ENCODE measurements at regions not wholly inside any gene's neighbourhood (a gene's known extent, or its start where the extent isn't known, plus 50 kb on each side); places are given as distances from the start of the nearest gene placed in this dataset.

DNA sequence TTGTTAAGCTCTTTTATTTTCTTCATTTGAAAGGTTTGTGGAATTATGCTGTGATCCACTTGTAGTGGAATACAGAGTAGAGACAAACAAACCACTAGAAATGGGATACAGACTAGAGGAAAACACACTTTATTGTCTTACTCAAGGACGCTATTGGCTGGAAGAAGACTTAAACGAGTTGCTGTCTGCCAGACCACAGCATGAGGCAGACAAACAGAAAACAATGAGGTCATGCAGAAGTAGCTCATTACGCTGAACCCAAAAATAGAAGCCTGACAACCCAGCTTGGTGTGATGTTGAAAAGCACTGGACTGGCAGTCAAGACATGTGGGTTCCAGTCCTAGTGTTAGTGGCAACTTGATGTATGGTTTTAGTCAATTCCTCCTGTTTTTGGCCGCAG, 62.4 kb upstream of the P3H2 start:
- TF ChIP-seq, protein P1, sequence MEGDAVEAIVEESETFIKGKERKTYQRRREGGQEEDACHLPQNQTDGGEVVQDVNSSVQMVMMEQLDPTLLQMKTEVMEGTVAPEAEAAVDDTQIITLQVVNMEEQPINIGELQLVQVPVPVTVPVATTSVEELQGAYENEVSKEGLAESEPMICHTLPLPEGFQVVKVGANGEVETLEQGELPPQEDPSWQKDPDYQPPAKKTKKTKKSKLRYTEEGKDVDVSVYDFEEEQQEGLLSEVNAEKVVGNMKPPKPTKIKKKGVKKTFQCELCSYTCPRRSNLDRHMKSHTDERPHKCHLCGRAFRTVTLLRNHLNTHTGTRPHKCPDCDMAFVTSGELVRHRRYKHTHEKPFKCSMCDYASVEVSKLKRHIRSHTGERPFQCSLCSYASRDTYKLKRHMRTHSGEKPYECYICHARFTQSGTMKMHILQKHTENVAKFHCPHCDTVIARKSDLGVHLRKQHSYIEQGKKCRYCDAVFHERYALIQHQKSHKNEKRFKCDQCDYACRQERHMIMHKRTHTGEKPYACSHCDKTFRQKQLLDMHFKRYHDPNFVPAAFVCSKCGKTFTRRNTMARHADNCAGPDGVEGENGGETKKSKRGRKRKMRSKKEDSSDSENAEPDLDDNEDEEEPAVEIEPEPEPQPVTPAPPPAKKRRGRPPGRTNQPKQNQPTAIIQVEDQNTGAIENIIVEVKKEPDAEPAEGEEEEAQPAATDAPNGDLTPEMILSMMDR (IDR thresholded peaks at IDR 0.05) = no peak
- TF ChIP-seq POLR2A (IDR thresholded peaks at IDR 0.05) = no peak
